HG03521 (cell line): ENCODE measurements at regions not wholly inside any gene's neighbourhood (a gene's known extent, or its start where the extent isn't known, plus 50 kb on each side); places are given as distances from the start of the nearest gene placed in this dataset.

ENCODE experiments used
- ATAC-seq: cut with Tn5 transposase; IDR thresholded peaks from one replicate; pipeline ENCODE4 v1.9.1; 2021; ENCODE audit warnings: mild to moderate bottlenecking, moderate library complexity; ENCODE audit not compliant: unreplicated experiment

DNA sequence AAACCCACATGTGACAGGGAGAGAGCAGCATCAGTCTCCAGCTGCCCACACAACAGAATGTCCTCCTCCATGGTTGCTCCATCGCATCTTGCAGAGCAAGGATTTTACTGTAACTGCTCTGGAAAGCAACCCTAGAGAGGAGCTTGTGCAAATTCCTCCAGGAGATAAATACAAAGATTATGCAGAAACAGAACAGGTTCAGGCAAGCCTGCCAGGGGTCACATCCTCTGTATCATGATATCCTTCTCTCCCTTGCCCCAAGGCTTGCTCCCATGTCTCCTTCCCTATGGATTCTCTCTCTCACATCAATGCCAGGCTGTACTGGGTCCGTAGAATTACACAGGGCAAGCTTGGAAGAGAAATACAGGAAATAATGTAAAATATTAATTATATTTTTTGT is 226.0 kb downstream of the MPDZ start:
- no peak for ATAC-seq

- no peak for ATAC-seq
These were observed 225.1 kb downstream of the MPDZ start for GRCh38 chr9:13054389-13054788.
